ENCODE measurements at regions not wholly inside any gene's neighbourhood (a gene's known extent, or its start where the extent isn't known, plus 50 kb on each side); places are given as distances from the start of the nearest gene placed in this dataset.

DNA sequence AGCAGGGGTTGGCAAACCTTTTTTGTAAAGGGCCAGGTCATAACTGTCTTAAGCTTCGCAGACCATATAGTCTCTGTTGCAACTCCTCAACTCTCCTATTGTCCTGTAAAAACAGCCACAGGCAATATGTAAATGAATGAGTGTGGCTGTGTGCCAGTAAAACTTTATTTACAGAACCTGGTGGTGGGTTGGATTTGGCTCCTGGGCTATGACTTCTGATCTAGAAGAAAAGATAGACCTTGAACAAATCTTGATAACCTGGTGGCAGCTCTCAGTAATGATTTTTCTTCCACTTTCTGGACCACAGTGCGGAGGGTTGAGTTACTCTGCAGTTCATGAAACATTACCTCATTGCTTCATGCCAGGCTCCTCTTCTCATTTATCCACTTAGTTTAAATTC, 139.3 kb downstream of the MYCN start:
- H3K9me2 ChIP-seq (replicated peaks; ENCODE audit: insufficient read depth, low read length): no peaks in the 10 kb centered on the region

GRCh38 chr2:16077601-16078000, 137.3 kb downstream of the MYCN start:
- Histone ChIP-seq H2AFZ (ENCODE audit: low read depth, low read length, severe bottlenecking) (no peak overlapping the region), H3K4me3 (ENCODE audit: insufficient read depth, low read length, poor library complexity, severe bottlenecking) (no peak overlapping the region), H3K9me3 (ENCODE audit: insufficient read depth, low read length) (no peaks in the 10 kb centered on the region), H3K79me2 (ENCODE audit: insufficient read depth, low read length) (no peaks in the 10 kb centered on the region), H4K20me1 (ENCODE audit: low read depth, low read length) (no peaks in the 10 kb centered on the region), H3K4me2 (ENCODE audit: low read depth, low read length, poor library complexity, severe bottlenecking) (no peak overlapping the region), H3K36me3 (ENCODE audit: low read length) (no peaks in the 10 kb centered on the region), H3K9ac (ENCODE audit: low read length) (no peak overlapping the region), H3K27ac (ENCODE audit: low read depth, low read length) (no peak overlapping the region), H3K27me3 (ENCODE audit: low read length) (no peaks in the 10 kb centered on the region), H3F3A (ENCODE audit: insufficient read depth) (no peaks in the 10 kb centered on the region), H3K9me2 (replicated peaks; ENCODE audit: insufficient read depth, low read length) (no peaks in the 10 kb centered on the region)
- TF ChIP-seq EZH2phosphoT487 (conservative IDR thresholded peaks at IDR 0.05; ENCODE audit: low read length) (no peak), CTCF (IDR thresholded peaks at IDR 0.05; ENCODE audit: insufficient read depth, low read length, poor library complexity, severe bottlenecking) (no peak)

More for the DNA sequence above, 139.3 kb downstream of the MYCN start:
- Histone ChIP-seq H3K36me3 (ENCODE audit: low read length) (no peaks in the 10 kb centered on the region), H3K27ac (ENCODE audit: low read depth, low read length) (no peak overlapping the region), H4K20me1 (ENCODE audit: low read depth, low read length) (no peaks in the 10 kb centered on the region), H2AFZ (ENCODE audit: low read depth, low read length, severe bottlenecking) (no peak overlapping the region), H3K79me2 (ENCODE audit: insufficient read depth, low read length) (no peaks in the 10 kb centered on the region), H3K9ac (ENCODE audit: low read length) (no peak overlapping the region), H3K4me3 (ENCODE audit: insufficient read depth, low read length, poor library complexity, severe bottlenecking) (no peak overlapping the region), H3K4me2 (ENCODE audit: low read depth, low read length, poor library complexity, severe bottlenecking) (no peak overlapping the region), H3K27me3 (ENCODE audit: low read length) (no peaks in the 10 kb centered on the region), H3F3A (ENCODE audit: insufficient read depth) (no peaks in the 10 kb centered on the region), H3K9me3 (ENCODE audit: insufficient read depth, low read length) (no peaks in the 10 kb centered on the region)
- no peak for TF ChIP-seq EZH2phosphoT487 (conservative IDR thresholded peaks at IDR 0.05; ENCODE audit: low read length)
- TF ChIP-seq CTCF (IDR thresholded peaks at IDR 0.05; ENCODE audit: insufficient read depth, low read length, poor library complexity, severe bottlenecking): no peak

DNA sequence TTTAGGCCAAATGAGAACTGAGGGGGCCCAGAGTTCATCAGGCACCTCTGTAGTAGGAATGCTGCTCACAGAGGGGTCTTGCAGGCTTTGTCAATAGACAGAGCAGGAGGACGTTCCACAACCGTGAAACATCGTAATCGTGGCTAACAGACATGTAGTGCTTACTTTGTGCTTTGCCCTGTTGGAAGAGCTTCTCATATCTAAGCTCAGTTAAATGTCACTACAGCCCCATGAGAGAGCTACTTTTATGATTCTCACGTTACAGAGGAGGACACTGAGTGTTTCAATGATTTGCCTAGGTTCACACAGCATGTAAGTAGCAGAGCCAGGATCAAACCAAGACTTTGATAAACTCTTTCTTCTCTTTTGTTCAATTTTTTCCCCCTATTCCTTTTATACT, 136.6 kb downstream of the MYCN start:
- Histone ChIP-seq H3K4me3 (ENCODE audit: insufficient read depth, low read length, poor library complexity, severe bottlenecking) (no peak overlapping the region), H3K79me2 (ENCODE audit: insufficient read depth, low read length) (no peaks in the 10 kb centered on the region), H3K27ac (ENCODE audit: low read depth, low read length) (no peak overlapping the region), H3F3A (ENCODE audit: insufficient read depth) (no peaks in the 10 kb centered on the region), H3K36me3 (ENCODE audit: low read length) (no peaks in the 10 kb centered on the region), H3K27me3 (ENCODE audit: low read length) (no peaks in the 10 kb centered on the region), H2AFZ (ENCODE audit: low read depth, low read length, severe bottlenecking) (no peak overlapping the region), H3K9me2 (replicated peaks; ENCODE audit: insufficient read depth, low read length) (no peaks in the 10 kb centered on the region), H3K4me2 (ENCODE audit: low read depth, low read length, poor library complexity, severe bottlenecking) (no peak overlapping the region), H3K9me3 (ENCODE audit: insufficient read depth, low read length) (no peaks in the 10 kb centered on the region), H4K20me1 (ENCODE audit: low read depth, low read length) (no peaks in the 10 kb centered on the region), H3K9ac (ENCODE audit: low read length) (no peak overlapping the region)
- TF ChIP-seq CTCF (IDR thresholded peaks at IDR 0.05; ENCODE audit: insufficient read depth, low read length, poor library complexity, severe bottlenecking) (no peak), EZH2phosphoT487 (conservative IDR thresholded peaks at IDR 0.05; ENCODE audit: low read length) (no peak)
